Rectal smooth muscle tissue (tissue), 1 donor: ENCODE measurements at regions not wholly inside any gene's neighbourhood (a gene's known extent, or its start where the extent isn't known, plus 50 kb on each side); places are given as distances from the start of the nearest gene placed in this dataset.

Experiments
- H3K27ac ChIP-seq: one replicate; pipeline ENCODE4 v1.7.0; 2013; ENCODE audit warnings: low read depth, low read length, inconsistent platforms
- H3K27me3 ChIP-seq: one replicate; pipeline ENCODE4 v1.7.0; 2013; ENCODE audit warnings: low read length; ENCODE audit not compliant: control insufficient read depth, insufficient read depth
- H3K36me3 ChIP-seq: one replicate; pipeline ENCODE4 v1.7.0; 2013; ENCODE audit warnings: low read length; ENCODE audit not compliant: control insufficient read depth, insufficient read depth
- H3K4me1 ChIP-seq: one replicate; pipeline ENCODE4 v1.7.0; 2013; ENCODE audit warnings: low read length; ENCODE audit not compliant: control insufficient read depth, insufficient read depth
- H3K4me3 ChIP-seq: one replicate; pipeline ENCODE4 v1.7.0; 2013; ENCODE audit warnings: low read length
- H3K9ac ChIP-seq: one replicate; pipeline ENCODE4 v1.7.0; 2013; ENCODE audit warnings: low read length

GRCh38 chr11:116167706-116168458, 604.9 kb downstream of the BUD13 start:
- Histone ChIP-seq H3K9ac (no peak overlapping the region), H3K27ac (no peak overlapping the region), H3K4me1 (no peaks in the 10 kb centered on the region), H3K27me3 (peaks cover 2% of the 10 kb centered on the region), H3K4me3 (no peak overlapping the region), H3K36me3 (no peaks in the 10 kb centered on the region)

GRCh38 chr11:116166573-116167465, 606.0 kb downstream of the BUD13 start:
- H3K9ac ChIP-seq = no peak overlapping the region
- no peak overlapping the region for H3K27ac ChIP-seq
- H3K4me3 ChIP-seq = no peak overlapping the region
- peaks cover 2% of the 10 kb centered on the region for H3K27me3 ChIP-seq
- H3K4me1 ChIP-seq = no peaks in the 10 kb centered on the region
- no peaks in the 10 kb centered on the region for H3K36me3 ChIP-seq

- peaks cover 2% of the 10 kb centered on the region for H3K27me3 ChIP-seq
- H3K4me1 ChIP-seq = no peaks in the 10 kb centered on the region
- no peak overlapping the region for H3K9ac ChIP-seq
- no peaks in the 10 kb centered on the region for H3K36me3 ChIP-seq
- H3K27ac ChIP-seq = no peak overlapping the region
- H3K4me3 ChIP-seq = no peak overlapping the region
Measured at GRCh38 chr11:116164843-116165242, 607.9 kb downstream of the BUD13 start.

DNA sequence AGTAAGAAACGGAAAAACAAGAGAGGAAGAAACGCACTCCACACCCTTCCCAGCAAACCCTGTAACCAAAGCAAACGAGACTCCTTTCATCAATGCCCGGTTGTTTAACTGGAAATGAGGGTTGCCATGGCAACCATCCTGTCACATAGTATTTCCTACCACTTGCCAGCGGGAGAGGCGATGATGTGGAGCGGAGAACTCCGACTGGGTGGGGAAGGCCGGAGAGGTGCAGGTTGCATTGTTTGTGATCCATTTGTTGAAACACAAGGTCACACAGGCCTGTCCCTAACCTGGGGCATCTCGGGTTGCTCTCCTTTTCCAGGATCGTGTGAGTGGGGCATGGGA, 609.9 kb downstream of the BUD13 start:
- Histone ChIP-seq H3K27ac (no peak overlapping the region), H3K9ac (no peak overlapping the region), H3K4me3 (no peak overlapping the region), H3K4me1 (no peaks in the 10 kb centered on the region), H3K36me3 (no peaks in the 10 kb centered on the region), H3K27me3 (peaks cover 2% of the 10 kb centered on the region)

DNA sequence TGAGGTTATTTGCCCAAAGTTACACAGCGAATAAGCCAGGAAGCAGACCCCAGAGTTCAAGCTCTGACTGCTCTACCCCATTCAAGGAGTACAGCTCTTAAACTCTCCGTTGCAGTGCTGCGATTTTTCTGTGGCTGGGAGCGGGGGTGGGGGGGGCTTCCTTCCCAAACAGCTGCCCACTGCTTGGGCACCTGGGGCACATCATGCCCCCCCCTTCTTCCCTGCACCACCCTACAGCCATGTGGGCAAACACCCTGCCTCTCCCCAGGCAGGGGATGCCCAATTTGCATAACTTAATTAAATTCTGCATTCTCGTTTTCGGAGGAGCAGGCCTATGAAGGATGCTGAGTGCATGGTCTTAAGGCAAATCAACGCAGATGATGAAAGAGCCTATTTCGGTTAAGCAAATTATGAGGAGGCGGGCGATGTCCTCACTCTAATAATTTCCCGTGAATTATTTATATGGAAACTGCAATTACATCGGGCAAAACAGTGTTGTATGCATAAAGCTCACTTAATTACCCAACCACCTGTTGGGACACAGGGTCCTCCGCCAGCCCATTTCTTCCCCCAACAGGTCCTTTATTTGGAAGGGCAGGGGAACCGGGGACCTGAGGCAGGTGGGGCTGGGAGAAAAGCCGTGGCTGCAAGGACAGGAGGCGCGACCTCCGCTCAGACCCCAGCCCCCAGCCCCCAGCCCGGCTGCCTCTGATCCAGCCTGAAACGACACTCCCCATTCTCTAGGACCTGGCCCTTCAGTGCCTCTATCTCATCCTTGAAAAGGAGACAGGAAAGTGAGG, 610.5 kb downstream of the BUD13 start:
- no peak overlapping the region for H3K9ac ChIP-seq
- H3K27ac ChIP-seq = no peak overlapping the region
- H3K36me3 ChIP-seq = no peaks in the 10 kb centered on the region
- H3K4me3 ChIP-seq = no peak overlapping the region
- no peaks in the 10 kb centered on the region for H3K4me1 ChIP-seq
- H3K27me3 ChIP-seq = no peaks in the 10 kb centered on the region

DNA sequence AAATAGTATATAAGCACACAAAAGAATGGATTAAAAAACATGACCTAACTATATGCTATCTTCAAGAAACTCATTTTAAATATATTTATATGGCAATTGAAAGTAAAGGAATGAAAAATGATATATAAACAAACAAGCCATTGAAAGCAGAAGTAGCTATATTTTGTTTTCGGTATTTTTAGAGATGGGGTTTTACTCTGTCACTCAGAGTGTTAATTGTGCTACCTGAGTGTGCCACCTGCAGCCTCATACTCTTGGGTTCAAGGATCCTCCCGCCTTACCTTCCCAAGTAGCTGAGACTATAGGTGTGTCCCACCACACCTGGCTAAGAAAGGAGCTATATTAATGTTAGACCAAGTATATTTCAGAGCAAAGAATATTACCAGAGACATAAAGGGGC, 624.1 kb downstream of the BUD13 start:
- no peaks in the 10 kb centered on the region for H3K27me3 ChIP-seq
- no peaks in the 10 kb centered on the region for H3K4me1 ChIP-seq
- no peaks in the 10 kb centered on the region for H3K36me3 ChIP-seq
- no peak overlapping the region for H3K9ac ChIP-seq
- no peak overlapping the region for H3K4me3 ChIP-seq
- H3K27ac ChIP-seq = no peak overlapping the region

GRCh38 chr11:116148056-116148455, 624.7 kb downstream of the BUD13 start:
- no peak overlapping the region for H3K4me3 ChIP-seq
- no peak overlapping the region for H3K27ac ChIP-seq
- H3K4me1 ChIP-seq = no peaks in the 10 kb centered on the region
- H3K36me3 ChIP-seq = no peaks in the 10 kb centered on the region
- no peaks in the 10 kb centered on the region for H3K27me3 ChIP-seq
- H3K9ac ChIP-seq = no peak overlapping the region

DNA sequence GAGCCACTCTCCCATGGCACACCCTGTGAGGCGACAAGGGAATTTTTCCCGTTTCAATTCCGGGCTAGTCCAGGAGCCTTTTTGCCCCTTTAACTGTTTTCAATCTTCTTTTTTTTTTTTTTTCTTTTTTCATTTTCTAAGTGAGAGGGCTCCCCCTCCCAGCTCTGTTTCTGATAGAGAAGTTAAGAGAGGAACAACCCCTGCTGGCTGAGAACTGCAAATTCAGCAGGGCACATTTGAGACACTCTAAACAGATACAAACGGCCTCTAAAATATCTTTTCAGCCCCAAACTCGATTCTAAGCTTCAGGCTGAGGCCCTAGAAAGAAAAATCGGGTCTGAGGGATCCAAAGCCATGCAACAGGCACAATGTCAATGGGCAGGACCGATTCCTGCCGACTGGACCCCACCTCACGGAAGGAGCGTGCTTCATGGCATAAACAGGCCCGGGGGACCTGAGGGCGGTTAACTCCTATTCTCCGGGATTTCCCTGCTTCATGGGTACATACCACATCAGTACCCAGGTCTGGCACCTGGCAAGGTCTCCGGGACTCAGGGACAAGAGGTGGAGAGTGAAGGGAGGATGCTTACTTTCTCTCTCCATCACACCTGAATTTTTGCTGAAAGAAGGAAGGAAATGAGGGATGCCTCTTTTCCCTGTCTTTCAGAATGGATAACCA, 627.5 kb downstream of the BUD13 start:
- no peak overlapping the region for H3K4me3 ChIP-seq

DNA sequence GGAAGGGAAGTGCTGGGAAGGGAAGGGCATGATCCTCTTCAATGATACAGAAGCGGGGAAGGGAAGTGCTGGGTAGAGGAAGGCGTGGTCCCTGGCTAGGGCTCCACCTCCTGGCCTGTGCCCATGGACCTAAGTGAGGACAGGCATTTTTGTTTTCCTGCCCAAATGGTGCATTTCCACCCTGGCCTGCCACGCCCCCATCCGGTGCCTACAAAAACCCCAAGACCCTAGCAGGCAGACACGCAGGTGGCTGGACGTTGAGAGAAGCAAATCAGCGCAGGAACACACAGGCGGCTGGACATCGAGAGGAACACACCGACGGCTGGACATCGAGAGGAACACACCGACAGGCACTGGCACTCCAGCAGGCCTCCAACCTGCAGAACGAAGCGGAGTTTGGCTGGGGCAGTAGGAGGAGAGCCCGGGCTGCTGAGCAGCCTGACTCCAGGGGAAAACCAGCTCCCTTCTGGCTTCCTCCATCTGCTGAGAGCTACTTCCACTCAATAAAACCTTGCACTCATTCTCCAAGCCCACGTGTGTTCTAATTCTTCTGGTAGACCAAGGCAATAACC, 628.3 kb downstream of the BUD13 start:
- Histone ChIP-seq H3K9ac (no peak overlapping the region), H3K4me3 (no peak overlapping the region), H3K4me1 (no peaks in the 10 kb centered on the region), H3K36me3 (no peaks in the 10 kb centered on the region), H3K27ac (no peak overlapping the region), H3K27me3 (no peaks in the 10 kb centered on the region)

More for the DNA sequence above, 627.5 kb downstream of the BUD13 start:
- H3K4me1 ChIP-seq = no peaks in the 10 kb centered on the region
- H3K27me3 ChIP-seq = no peaks in the 10 kb centered on the region
- no peak overlapping the region for H3K9ac ChIP-seq
- H3K36me3 ChIP-seq = no peaks in the 10 kb centered on the region
- no peak overlapping the region for H3K27ac ChIP-seq

GRCh38 chr11:116138280-116138679, 634.1 kb upstream of the CADM1 start:
- no peaks in the 10 kb centered on the region for H3K4me1 ChIP-seq
- H3K27me3 ChIP-seq = no peaks in the 10 kb centered on the region

GRCh38 chr11:116137753-116138152, 633.5 kb upstream of the CADM1 start:
- H3K27me3 ChIP-seq = no peaks in the 10 kb centered on the region
- no peaks in the 10 kb centered on the region for H3K36me3 ChIP-seq
- no peaks in the 10 kb centered on the region for H3K4me1 ChIP-seq
- H3K4me3 ChIP-seq = no peak overlapping the region
- no peak overlapping the region for H3K9ac ChIP-seq
- H3K27ac ChIP-seq = no peak overlapping the region

More at GRCh38 chr11:116138280-116138679, 634.1 kb upstream of the CADM1 start:
- no peak overlapping the region for H3K9ac ChIP-seq
- no peak overlapping the region for H3K4me3 ChIP-seq
- H3K27ac ChIP-seq = no peak overlapping the region
- no peaks in the 10 kb centered on the region for H3K36me3 ChIP-seq
